HepG2 (cell line): ENCODE measurements at regions not wholly inside any gene's neighbourhood (a gene's known extent, or its start where the extent isn't known, plus 50 kb on each side); places are given as distances from the start of the nearest gene placed in this dataset.

Source experiments
- ATAC-seq: fragments of 200-7000 bp; cut with Tn5 transposase; 3 replicates; pipeline ENCODE4 v1.9.1; 2020; ENCODE audit warnings: mild to moderate bottlenecking, moderate library complexity
- BruUV-seq: library from RNA; stranded (reverse); fragments of 400-500 nt; replicated peaks from 2 replicates; lab custom pipeline; 2021; lab: Mats Ljungman, UMichigan
- CTCF ChIA-PET: fragments of 300-600 bp; formaldehyde crosslinking; extraction: SDS; loops from one replicate; lab custom pipeline; 2021; ENCODE audit warnings: low total read pairs, inconsistent platforms, low intra/inter-chr PET ratio; lab: Yijun Ruan, JAX
- POLR2A ChIA-PET: fragments of 350-600 bp; sonication (Branson Sonifier 250); formaldehyde crosslinking; loops from one replicate; lab custom pipeline; 2020; ENCODE audit warnings: antibody characterized with exemption, inconsistent platforms; lab: Yijun Ruan, JAX
- DNase-seq: peaks from one replicate; pipeline ENCODE4 v3.0.0-alpha.2; 2015; ENCODE audit warnings: low spot score
- FAIRE-seq: peaks from 3 replicates; lab custom pipeline; 2011; peaks lifted over from hg19 to GRCh38; lab: Jason Lieb, UNC
- H2AFZ ChIP-seq: one replicate; pipeline ENCODE4 v1.6.1; 2011; ENCODE audit warnings: low read length, inconsistent platforms
- H3K27ac ChIP-seq: fragments of 300-600 bp; 3 replicates; pipeline ENCODE4 v1.8.0; 2011; ENCODE audit warnings: mixed run types, mild to moderate bottlenecking, mixed read lengths, low read length, inconsistent platforms; ENCODE audit not compliant: insufficient read depth; ENCODE audit errors: extremely low read length
- H3K27me3 ChIP-seq, 2 experiments: fragments of 200-600 bp in 1 of 2; 2 replicates in 1 of 2; 3 replicates in 1 of 2; pipeline versions ENCODE4 v1.6.0 to v1.8.0; 2011; ENCODE audit warnings: low read length in 2 of 2, mild to moderate bottlenecking in 2 of 2, moderate library complexity in 2 of 2, inconsistent platforms in 1 of 2; ENCODE audit not compliant: insufficient read depth in 2 of 2, control insufficient read depth in 1 of 2
- H3K36me3 ChIP-seq, 2 experiments: fragments of 200-600 bp in 1 of 2; replicated peaks in 1 of 2; 2 replicates in 1 of 2; 3 replicates in 1 of 2; pipeline versions ENCODE4 v1.5.1 to v1.8.0; 2011; ENCODE audit warnings: low read length in 2 of 2, inconsistent platforms in 1 of 2; ENCODE audit not compliant: insufficient read depth in 2 of 2, control insufficient read depth in 1 of 2
- H3K4me1 ChIP-seq: 2 replicates; pipeline ENCODE4 v1.5.1; 2012; ENCODE audit warnings: low read length, inconsistent platforms; ENCODE audit not compliant: insufficient read depth
- H3K4me2 ChIP-seq: 2 replicates; pipeline ENCODE4 v1.6.0; 2011; ENCODE audit warnings: low read depth, low read length, inconsistent platforms
- H3K4me3 ChIP-seq, 3 experiments: fragments of 200-600 bp in 1 of 3; sonication (generic), shearing (Covaris generic) in 1 of 3; replicated peaks in 1 of 3; 2 replicates each; pipeline ENCODE4 v1.5.1; 2011 to 2016; ENCODE audit warnings: low read length in 3 of 3, inconsistent platforms in 2 of 3, low read depth in 2 of 3, mild to moderate bottlenecking in 2 of 3, control low read depth in 1 of 3, mixed read lengths in 1 of 3; ENCODE audit not compliant: insufficient read depth in 1 of 3
- H3K79me2 ChIP-seq: one replicate; pipeline ENCODE4 v1.6.1; 2011; ENCODE audit warnings: low read length, inconsistent platforms; ENCODE audit not compliant: insufficient read depth
- H3K9ac ChIP-seq: 2 replicates; pipeline ENCODE4 v1.6.0; 2011; ENCODE audit warnings: mild to moderate bottlenecking, low read depth, low read length, inconsistent platforms; ENCODE audit not compliant: insufficient read depth
- H3K9me3 ChIP-seq: 2 replicates; pipeline ENCODE4 v1.5.1; 2012; ENCODE audit warnings: mild to moderate bottlenecking, low read length
- H4K20me1 ChIP-seq: 2 replicates; pipeline ENCODE4 v1.6.0; 2011; ENCODE audit warnings: inconsistent platforms, mild to moderate bottlenecking, low read length, moderate library complexity; ENCODE audit not compliant: insufficient read depth
- AKAP8 ChIP-seq: sonication (generic); formaldehyde crosslinking; IDR thresholded peaks from 2 replicates; pipeline ENCODE4 v1.5.1; 2020; ENCODE audit warnings: mild to moderate bottlenecking, missing genetic modification reagents
- BCL3 ChIP-seq: sonication (generic); formaldehyde crosslinking; IDR thresholded peaks from 2 replicates; pipeline ENCODE4 v1.5.1; 2020; ENCODE audit warnings: mild to moderate bottlenecking, missing genetic modification reagents, moderate library complexity
- HNF1B ChIP-seq: sonication (generic); formaldehyde crosslinking; IDR thresholded peaks from 2 replicates; pipeline ENCODE4 v1.5.1; 2020; ENCODE audit warnings: mild to moderate bottlenecking, moderate library complexity, missing genetic modification reagents
- MTA1 ChIP-seq: sonication (generic); formaldehyde crosslinking; IDR thresholded peaks from 2 replicates; pipeline ENCODE4 v1.4.0; 2020; ENCODE audit warnings: missing genetic modification reagents, mild to moderate bottlenecking, borderline replicate concordance
- XBP1 ChIP-seq: sonication (generic); formaldehyde crosslinking; IDR thresholded peaks from 2 replicates; pipeline ENCODE4 v1.5.0; 2020; ENCODE audit warnings: missing genetic modification reagents
- ZNF839 ChIP-seq: sonication (generic); formaldehyde crosslinking; IDR thresholded peaks from 2 replicates; pipeline ENCODE4 v1.4.0; 2020; ENCODE audit warnings: missing genetic modification reagents, mild to moderate bottlenecking, borderline replicate concordance
- WGBS: methylation state at CpG from one replicate; pipeline ENCODE4 v1.1.6; 2017; ENCODE audit warnings: low lambda C conversion rate; 5-methylcytosine and 5-hydroxymethylcytosine counted together
- in situ Hi-C: cut with HindIII; loops from 2 replicates; pipeline ENCODE4 v1.10.0; 2017; ENCODE audit warnings: low pct_unique_long_range_greater_than_20kb; ENCODE audit not compliant: extremely low pct_ligation_motif_present
- intact Hi-C: fragments of 100-400 bp; cut with micrococcal nuclease; formaldehyde crosslinking; loops from one replicate; pipeline ENCODE4 v1.10.0; 2022; ENCODE audit not compliant: unreplicated experiment
- TF ChIP-seq, protein P1 (sequence below): sonication (generic); formaldehyde crosslinking; IDR thresholded peaks from 2 replicates; pipeline ENCODE4 v1.4.0; 2020; ENCODE audit warnings: missing genetic modification reagents, mild to moderate bottlenecking, borderline replicate concordance
- TF ChIP-seq, protein P2 (sequence below): sonication (generic); formaldehyde crosslinking; IDR thresholded peaks from 2 replicates; pipeline ENCODE4 v1.4.0; 2020; ENCODE audit warnings: missing genetic modification reagents, borderline replicate concordance

DNA sequence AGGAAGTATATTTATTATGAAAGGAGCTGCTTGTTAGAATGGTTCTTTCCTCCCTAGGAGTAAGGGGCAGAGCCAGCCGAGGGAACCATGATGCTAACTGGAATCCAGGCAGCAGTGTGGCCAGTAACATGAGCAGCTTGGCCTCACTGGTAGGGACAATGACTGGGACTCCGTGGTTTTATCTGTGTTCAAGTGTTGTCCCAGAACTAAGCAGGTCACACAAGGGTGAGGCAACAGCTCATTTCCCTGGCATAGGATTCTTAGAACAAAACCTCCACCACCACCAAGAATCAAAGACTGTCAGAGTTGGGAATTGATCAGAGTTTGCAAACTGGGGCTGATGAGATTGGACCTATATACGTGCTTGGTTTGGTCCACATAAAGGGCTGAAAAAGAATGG is 138.9 kb upstream of the COBL start:
- intact Hi-C loops (no loop called here), in situ Hi-C loops (no loop called here)
- DNase-seq (no peak), ATAC-seq (no peak), FAIRE-seq (no peak)
- TF ChIP-seq, protein P1, sequence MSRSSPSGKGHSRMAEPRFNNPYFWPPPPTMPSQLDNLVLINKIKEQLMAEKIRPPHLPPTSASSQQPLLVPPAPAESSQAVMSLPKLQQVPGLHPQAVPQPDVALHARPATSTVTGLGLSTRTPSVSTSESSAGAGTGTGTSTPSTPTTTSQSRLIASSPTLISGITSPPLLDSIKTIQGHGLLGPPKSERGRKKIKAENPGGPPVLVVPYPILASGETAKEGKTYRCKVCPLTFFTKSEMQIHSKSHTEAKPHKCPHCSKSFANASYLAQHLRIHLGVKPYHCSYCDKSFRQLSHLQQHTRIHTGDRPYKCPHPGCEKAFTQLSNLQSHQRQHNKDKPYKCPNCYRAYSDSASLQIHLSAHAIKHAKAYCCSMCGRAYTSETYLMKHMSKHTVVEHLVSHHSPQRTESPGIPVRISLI = no peak
- TF ChIP-seq, protein P2, sequence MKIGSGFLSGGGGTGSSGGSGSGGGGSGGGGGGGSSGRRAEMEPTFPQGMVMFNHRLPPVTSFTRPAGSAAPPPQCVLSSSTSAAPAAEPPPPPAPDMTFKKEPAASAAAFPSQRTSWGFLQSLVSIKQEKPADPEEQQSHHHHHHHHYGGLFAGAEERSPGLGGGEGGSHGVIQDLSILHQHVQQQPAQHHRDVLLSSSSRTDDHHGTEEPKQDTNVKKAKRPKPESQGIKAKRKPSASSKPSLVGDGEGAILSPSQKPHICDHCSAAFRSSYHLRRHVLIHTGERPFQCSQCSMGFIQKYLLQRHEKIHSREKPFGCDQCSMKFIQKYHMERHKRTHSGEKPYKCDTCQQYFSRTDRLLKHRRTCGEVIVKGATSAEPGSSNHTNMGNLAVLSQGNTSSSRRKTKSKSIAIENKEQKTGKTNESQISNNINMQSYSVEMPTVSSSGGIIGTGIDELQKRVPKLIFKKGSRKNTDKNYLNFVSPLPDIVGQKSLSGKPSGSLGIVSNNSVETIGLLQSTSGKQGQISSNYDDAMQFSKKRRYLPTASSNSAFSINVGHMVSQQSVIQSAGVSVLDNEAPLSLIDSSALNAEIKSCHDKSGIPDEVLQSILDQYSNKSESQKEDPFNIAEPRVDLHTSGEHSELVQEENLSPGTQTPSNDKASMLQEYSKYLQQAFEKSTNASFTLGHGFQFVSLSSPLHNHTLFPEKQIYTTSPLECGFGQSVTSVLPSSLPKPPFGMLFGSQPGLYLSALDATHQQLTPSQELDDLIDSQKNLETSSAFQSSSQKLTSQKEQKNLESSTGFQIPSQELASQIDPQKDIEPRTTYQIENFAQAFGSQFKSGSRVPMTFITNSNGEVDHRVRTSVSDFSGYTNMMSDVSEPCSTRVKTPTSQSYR = no peak
- TF ChIP-seq AKAP8 (CRISPR knock-in tag) = no peak
- TF ChIP-seq MTA1 (CRISPR knock-in tag) = no peak
- TF ChIP-seq BCL3 = no peak
- TF ChIP-seq HNF1B = no peak
- no peak for TF ChIP-seq ZNF839 (CRISPR knock-in tag)
- no peak for TF ChIP-seq XBP1
- no peak overlapping the region for H2AFZ ChIP-seq
- no peak overlapping the region for H3K4me3 ChIP-seq
- H3K9me3 ChIP-seq = no peaks in the 10 kb centered on the region
- H3K4me1 ChIP-seq = no peaks in the 10 kb centered on the region
- no peak overlapping the region for H3K9ac ChIP-seq
- BruUV-seq = no TSS peak
- H3K79me2 ChIP-seq = no peaks in the 10 kb centered on the region
- no peaks in the 10 kb centered on the region for H3K36me3 ChIP-seq
- no peaks in the 10 kb centered on the region for H4K20me1 ChIP-seq
- H3K4me2 ChIP-seq = no peak overlapping the region
- POLR2A ChIA-PET = no interaction called here
- 11% methylated on average over 3 of the region's 3 CpGs for WGBS
- H3K27ac ChIP-seq = no peak overlapping the region
- CTCF ChIA-PET = no interaction called here
- H3K27me3 ChIP-seq = peaks cover 0 to 3% of the 10 kb centered on the region in 2 experiments; a peak in 1 of 5 replicates
